Astrocyte of the spinal cord (primary cell): ENCODE measurements at regions not wholly inside any gene's neighbourhood (a gene's known extent, or its start where the extent isn't known, plus 50 kb on each side); places are given as distances from the start of the nearest gene placed in this dataset.

ENCODE experiments used
- DNase-seq: peaks from one replicate; pipeline ENCODE4 v3.0.0; 2011; ENCODE audit warnings: low read depth, low spot score
- H3K4me3 ChIP-seq: 2 replicates; pipeline ENCODE4 v1.5.1; 2011; ENCODE audit warnings: low read depth, mild to moderate bottlenecking, low read length, moderate library complexity
- CTCF ChIP-seq: IDR thresholded peaks from 2 replicates; pipeline ENCODE4 v1.5.1; 2012; ENCODE audit warnings: low read depth, mild to moderate bottlenecking, low read length, inconsistent platforms
- in situ Hi-C: cut with HindIII; loops from 2 replicates; pipeline ENCODE4 v1.10.0; 2017; ENCODE audit warnings: low sequenced_read_pairs

- no peak overlapping the region for H3K4me3 ChIP-seq
- TF ChIP-seq CTCF = no peak
- in situ Hi-C loops = no loop called here
- DNase-seq = no peak
Measured at GRCh38 chr4:14583331-14583730, 418.9 kb upstream of the CPEB2 start.

GRCh38 chr4:14583752-14584151, 418.5 kb upstream of the CPEB2 start:
- DNase-seq = no peak
- no peak for TF ChIP-seq CTCF
- in situ Hi-C loops = no loop called here
- no peak overlapping the region for H3K4me3 ChIP-seq

GRCh38 chr4:14592950-14593349, 409.3 kb upstream of the CPEB2 start:
- DNase-seq = no peak
- in situ Hi-C loops = no loop called here
- TF ChIP-seq CTCF = no peak
- H3K4me3 ChIP-seq = no peak overlapping the region

GRCh38 chr4:14596028-14596427, 406.3 kb upstream of the CPEB2 start:
- no peak overlapping the region for H3K4me3 ChIP-seq
- no peak for TF ChIP-seq CTCF
- no peak for DNase-seq
- in situ Hi-C loops = no loop called here

GRCh38 chr4:14596437-14596836, 405.8 kb upstream of the CPEB2 start:
- TF ChIP-seq CTCF = no peak
- in situ Hi-C loops = no loop called here
- no peak for DNase-seq
- H3K4me3 ChIP-seq = no peak overlapping the region

GRCh38 chr4:14596904-14597303, 405.4 kb upstream of the CPEB2 start:
- in situ Hi-C loops = no loop called here
- no peak for DNase-seq
- peak; percentile 17 for TF ChIP-seq CTCF
- H3K4me3 ChIP-seq = no peak overlapping the region

GRCh38 chr4:14602206-14602605, 400.1 kb upstream of the CPEB2 start:
- in situ Hi-C loops = no loop called here
- no peak for DNase-seq
- TF ChIP-seq CTCF = no peak
- no peak overlapping the region for H3K4me3 ChIP-seq
